Smooth muscle cell (in vitro differentiated cells): ENCODE measurements at regions not wholly inside any gene's neighbourhood (a gene's known extent, or its start where the extent isn't known, plus 50 kb on each side); places are given as distances from the start of the nearest gene placed in this dataset.

Source experiments
- DNase-seq: peaks from one replicate; lab custom pipeline; 2025; ENCODE audit not compliant: unreplicated experiment; lab: John Stamatoyannopoulos, UW
- H2AFZ ChIP-seq: fragments of 200-600 bp; sonication (generic); 2 replicates; pipeline ENCODE4 v1.6.0; 2016; ENCODE audit warnings: antibody characterized with exemption, low read depth, mild to moderate bottlenecking
- H3F3A ChIP-seq: fragments of 200-600 bp; sonication (generic); 2 replicates; pipeline ENCODE4 v1.6.0; 2017; ENCODE audit warnings: antibody characterized with exemption, low read depth
- H3K27ac ChIP-seq: fragments of 200-600 bp; sonication (generic); 2 replicates; pipeline ENCODE4 v1.5.1; 2016; ENCODE audit warnings: low read depth, mild to moderate bottlenecking
- H3K27me3 ChIP-seq: fragments of 200-600 bp; sonication (generic); 2 replicates; pipeline ENCODE4 v1.6.1; 2016; ENCODE audit warnings: low read depth, mild to moderate bottlenecking
- H3K36me3 ChIP-seq: fragments of 200-600 bp; sonication (generic); 2 replicates; pipeline ENCODE4 v1.5.1; 2016; ENCODE audit warnings: low read depth
- H3K4me1 ChIP-seq: fragments of 200-600 bp; sonication (generic); 2 replicates; pipeline ENCODE4 v1.5.1; 2016; ENCODE audit warnings: low read depth
- H3K4me2 ChIP-seq: fragments of 200-600 bp; sonication (generic); 2 replicates; pipeline ENCODE4 v1.6.0; 2016; ENCODE audit warnings: mild to moderate bottlenecking
- H3K4me3 ChIP-seq: fragments of 200-600 bp; sonication (generic); 2 replicates; pipeline ENCODE4 v1.5.1; 2016; ENCODE audit warnings: mild to moderate bottlenecking
- H3K79me2 ChIP-seq: fragments of 200-600 bp; sonication (generic); 2 replicates; pipeline ENCODE4 v1.6.0; 2016; ENCODE audit warnings: low read depth, mild to moderate bottlenecking
- H3K9ac ChIP-seq: fragments of 200-600 bp; sonication (generic); 2 replicates; pipeline ENCODE4 v1.6.0; 2016; ENCODE audit warnings: low read depth
- H3K9me3 ChIP-seq: fragments of 200-600 bp; sonication (generic); replicated peaks from 2 replicates; pipeline ENCODE4 v1.5.1; 2016; ENCODE audit warnings: low read depth
- H4K20me1 ChIP-seq: fragments of 200-600 bp; sonication (generic); 2 replicates; pipeline ENCODE4 v1.6.0; 2016; ENCODE audit warnings: low read depth
- WGBS: methylation state at CpG from one replicate; pipeline ENCODE4 v1.1.7; 2016; ENCODE audit warnings: low lambda C conversion rate; 5-methylcytosine and 5-hydroxymethylcytosine counted together
- TF ChIP-seq, protein P1 (sequence below): fragments of 200-600 bp; sonication (generic); IDR thresholded peaks from 2 replicates; pipeline ENCODE4 v1.5.1; 2017; ENCODE audit warnings: borderline replicate concordance, mild to moderate bottlenecking, antibody characterized with exemption; ENCODE audit not compliant: insufficient read depth, poor library complexity, severe bottlenecking

DNA sequence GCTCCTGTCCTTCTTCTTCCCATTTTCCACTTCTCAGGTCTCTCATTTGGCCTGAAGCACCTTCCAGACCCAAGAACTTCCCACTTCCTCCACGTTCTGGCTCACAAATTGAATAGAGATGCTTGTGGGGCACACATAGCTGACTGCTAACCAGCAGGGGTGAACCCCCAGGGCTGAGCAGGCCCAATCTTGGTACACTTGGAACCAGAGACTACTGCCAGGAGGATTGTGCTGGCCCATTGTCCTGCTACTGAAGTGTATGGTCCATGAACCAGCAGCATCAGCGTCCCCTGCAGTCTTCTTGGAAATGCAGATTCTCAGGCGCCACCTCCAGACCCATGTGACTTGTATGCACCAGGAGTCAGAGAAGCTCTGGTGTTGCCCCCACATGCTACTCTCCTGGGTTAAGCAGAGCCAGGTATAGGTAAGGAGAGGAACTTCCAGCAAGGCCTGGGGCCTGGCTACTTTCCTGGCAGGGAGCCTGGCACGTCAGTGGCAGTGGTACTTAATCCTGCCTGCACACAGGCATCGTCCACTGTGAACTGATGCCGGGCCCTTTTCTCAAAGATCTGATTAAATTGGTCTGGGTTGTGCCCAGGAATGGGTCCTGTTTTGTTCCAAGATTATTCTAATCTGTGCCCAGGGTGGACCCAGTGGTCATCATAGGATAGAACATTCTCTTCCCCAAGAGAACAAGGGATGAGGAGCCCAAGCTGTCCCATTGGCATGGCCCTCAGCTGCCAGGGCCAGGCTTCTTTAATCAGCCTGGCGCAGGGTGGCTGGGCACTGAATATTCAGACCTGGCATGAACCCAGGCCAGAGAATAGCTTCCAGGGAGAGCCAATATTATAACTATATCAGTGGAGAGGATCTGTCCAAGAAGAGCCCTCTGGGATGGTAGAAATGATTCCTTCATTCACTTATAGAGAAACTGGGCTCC is 248.7 kb downstream of the SOX11 start:
- no peaks in the 10 kb centered on the region for H3K79me2 ChIP-seq
- H3K4me3 ChIP-seq, result no peak overlapping the region
- H3K9ac ChIP-seq, result no peak overlapping the region
- DNase-seq, result no peak
- no peak overlapping the region for H3K27ac ChIP-seq
- H4K20me1 ChIP-seq, result no peaks in the 10 kb centered on the region
- no peak overlapping the region for H2AFZ ChIP-seq
- H3K27me3 ChIP-seq, result no peaks in the 10 kb centered on the region
- H3K4me1 ChIP-seq, result peaks cover 25% of the 10 kb centered on the region
- no peaks in the 10 kb centered on the region for H3K9me3 ChIP-seq
- no peak overlapping the region for H3K4me2 ChIP-seq
- H3F3A ChIP-seq, result no peaks in the 10 kb centered on the region
- 94% methylated on average over 7 of the region's 7 CpGs for WGBS
- H3K36me3 ChIP-seq, result no peaks in the 10 kb centered on the region
- TF ChIP-seq, protein P1, sequence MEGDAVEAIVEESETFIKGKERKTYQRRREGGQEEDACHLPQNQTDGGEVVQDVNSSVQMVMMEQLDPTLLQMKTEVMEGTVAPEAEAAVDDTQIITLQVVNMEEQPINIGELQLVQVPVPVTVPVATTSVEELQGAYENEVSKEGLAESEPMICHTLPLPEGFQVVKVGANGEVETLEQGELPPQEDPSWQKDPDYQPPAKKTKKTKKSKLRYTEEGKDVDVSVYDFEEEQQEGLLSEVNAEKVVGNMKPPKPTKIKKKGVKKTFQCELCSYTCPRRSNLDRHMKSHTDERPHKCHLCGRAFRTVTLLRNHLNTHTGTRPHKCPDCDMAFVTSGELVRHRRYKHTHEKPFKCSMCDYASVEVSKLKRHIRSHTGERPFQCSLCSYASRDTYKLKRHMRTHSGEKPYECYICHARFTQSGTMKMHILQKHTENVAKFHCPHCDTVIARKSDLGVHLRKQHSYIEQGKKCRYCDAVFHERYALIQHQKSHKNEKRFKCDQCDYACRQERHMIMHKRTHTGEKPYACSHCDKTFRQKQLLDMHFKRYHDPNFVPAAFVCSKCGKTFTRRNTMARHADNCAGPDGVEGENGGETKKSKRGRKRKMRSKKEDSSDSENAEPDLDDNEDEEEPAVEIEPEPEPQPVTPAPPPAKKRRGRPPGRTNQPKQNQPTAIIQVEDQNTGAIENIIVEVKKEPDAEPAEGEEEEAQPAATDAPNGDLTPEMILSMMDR, result no peak

DNA sequence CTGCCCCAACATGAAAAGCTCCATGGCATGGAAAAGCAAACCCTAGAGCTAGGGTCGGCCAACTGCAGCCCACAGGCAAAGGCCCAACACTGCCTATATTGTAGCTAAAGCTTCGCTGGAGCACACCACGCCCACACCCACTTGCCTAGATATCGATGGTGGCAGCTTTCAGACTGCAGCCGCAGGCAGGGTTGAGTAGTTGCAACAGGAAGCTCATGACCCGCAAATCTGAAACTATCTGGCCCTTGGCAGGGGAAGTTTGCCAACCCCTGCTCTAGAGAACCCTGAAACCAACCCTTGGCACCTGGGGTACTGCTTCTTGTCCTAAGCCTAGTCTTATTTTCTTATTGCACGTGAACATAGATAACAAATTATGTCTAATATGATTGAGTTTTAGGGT is 250.0 kb downstream of the SOX11 start:
- TF ChIP-seq, protein P1, result no peak
- Histone ChIP-seq H3F3A (no peaks in the 10 kb centered on the region), H3K79me2 (no peaks in the 10 kb centered on the region), H3K9me3 (no peaks in the 10 kb centered on the region), H4K20me1 (no peaks in the 10 kb centered on the region), H3K27me3 (no peaks in the 10 kb centered on the region), H3K9ac (no peak overlapping the region), H3K36me3 (no peaks in the 10 kb centered on the region), H2AFZ (no peak overlapping the region), H3K4me1 (peaks cover 34% of the 10 kb centered on the region), H3K4me3 (no peak overlapping the region), H3K27ac (no peak overlapping the region), H3K4me2 (no peak overlapping the region)
- 86% methylated on average over 7 of the region's 7 CpGs for WGBS
- DNase-seq, result no peak

DNA sequence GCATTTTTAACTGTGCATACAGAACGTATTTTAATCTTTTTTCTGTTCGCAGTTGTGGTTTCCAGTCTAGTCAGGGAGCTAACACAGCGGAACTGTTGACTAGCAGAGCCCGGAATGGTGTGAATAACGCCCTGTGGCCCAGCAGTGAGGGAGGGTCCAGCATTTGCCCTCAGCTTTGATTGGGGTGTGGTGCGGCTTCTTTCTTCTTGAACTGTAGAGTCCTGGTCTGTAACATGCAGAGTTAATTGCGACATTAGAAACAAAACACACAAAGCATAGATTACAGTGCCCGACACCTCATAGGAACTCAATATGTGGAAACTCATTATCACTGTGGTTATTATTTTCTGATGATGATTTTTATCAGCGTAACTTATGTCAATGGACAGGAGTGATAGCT is 253.6 kb downstream of the SOX11 start:
- H3K4me2 ChIP-seq, result no peak overlapping the region

More for the DNA sequence above, 253.6 kb downstream of the SOX11 start:
- Histone ChIP-seq H2AFZ (no peak overlapping the region), H3F3A (no peaks in the 10 kb centered on the region), H3K27ac (no peak overlapping the region), H4K20me1 (no peaks in the 10 kb centered on the region), H3K9me3 (no peaks in the 10 kb centered on the region), H3K4me3 (no peak overlapping the region), H3K27me3 (peaks cover 4% of the 10 kb centered on the region), H3K9ac (no peak overlapping the region), H3K79me2 (no peaks in the 10 kb centered on the region), H3K4me1 (peaks cover 27% of the 10 kb centered on the region), H3K36me3 (no peaks in the 10 kb centered on the region)
- TF ChIP-seq, protein P1, result no peak
- no peak for DNase-seq
- 83% methylated on average over 9 of the region's 9 CpGs for WGBS
